ENCODE measurements at regions not wholly inside any gene's neighbourhood (a gene's known extent, or its start where the extent isn't known, plus 50 kb on each side); places are given as distances from the start of the nearest gene placed in this dataset.

DNA sequence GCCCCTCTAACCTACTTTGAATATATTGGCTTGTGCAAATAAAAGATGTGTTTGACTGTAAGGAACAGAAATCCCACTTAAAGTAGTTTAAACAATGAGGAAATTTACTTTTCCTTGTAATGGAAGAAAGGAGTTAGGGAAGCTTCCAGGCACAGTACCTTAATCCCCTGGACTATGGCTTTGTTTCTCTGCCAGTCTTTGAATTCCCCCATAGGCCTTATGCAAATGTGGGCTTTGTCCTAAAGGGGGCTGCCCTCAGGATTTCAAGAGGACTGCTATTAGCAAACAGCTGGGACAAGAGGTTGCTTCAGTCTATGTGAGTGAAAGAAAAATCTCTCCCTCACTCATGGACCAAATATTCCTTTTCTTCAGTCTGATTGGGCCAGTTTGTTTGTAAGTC is 255.1 kb upstream of the THSD7B start:
- Histone ChIP-seq H3K27me3 (ENCODE audit: low read length) (no peaks in the 10 kb centered on the region), H3K4me2 (ENCODE audit: low read depth, low read length, poor library complexity, severe bottlenecking) (no peak overlapping the region), H3K9ac (ENCODE audit: low read length) (no peak overlapping the region), H3K79me2 (ENCODE audit: low read length) (no peaks in the 10 kb centered on the region), H3K9me3 (ENCODE audit: low read length) (no peaks in the 10 kb centered on the region), H4K20me1 (ENCODE audit: insufficient read depth, low read depth, low read length) (no peaks in the 10 kb centered on the region), H3K36me3 (ENCODE audit: insufficient read depth, low read length) (no peaks in the 10 kb centered on the region), H2AFZ (ENCODE audit: low read length) (no peak overlapping the region), H3K9me2 (replicated peaks; ENCODE audit: insufficient read depth, low read length) (no peaks in the 10 kb centered on the region), H3K4me3 (ENCODE audit: low read length) (no peak overlapping the region), H3K4me1 (ENCODE audit: low read length) (no peaks in the 10 kb centered on the region), H3K27ac (ENCODE audit: low read length) (no peak overlapping the region)
- DNase-seq: no peak

DNA sequence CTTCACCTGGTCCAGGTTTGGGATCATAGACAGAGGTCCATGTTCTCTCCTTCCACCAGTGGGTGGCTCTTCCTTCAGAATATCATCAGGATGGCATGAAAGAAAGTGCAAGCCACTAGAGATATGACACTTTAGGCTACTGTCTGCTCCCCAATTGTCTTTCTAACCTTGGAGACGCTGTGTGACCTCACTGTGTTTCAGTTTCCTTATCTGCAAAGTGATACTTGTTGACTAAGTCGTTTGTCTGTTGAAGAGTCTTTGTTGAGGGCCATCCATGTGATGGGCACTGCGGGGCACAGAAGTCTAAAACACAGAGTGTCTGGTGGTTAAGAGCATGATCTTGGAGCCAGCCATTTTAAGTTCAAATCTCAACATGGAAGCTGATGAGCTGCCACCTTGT is 259.9 kb upstream of the THSD7B start:
- H4K20me1 ChIP-seq (ENCODE audit: insufficient read depth, low read depth, low read length): no peaks in the 10 kb centered on the region
- H3K27me3 ChIP-seq (ENCODE audit: low read length): no peaks in the 10 kb centered on the region
- no peak overlapping the region for H2AFZ ChIP-seq (ENCODE audit: low read length)
- no peaks in the 10 kb centered on the region for H3K4me1 ChIP-seq (ENCODE audit: low read length)
- no peak overlapping the region for H3K4me2 ChIP-seq (ENCODE audit: low read depth, low read length, poor library complexity, severe bottlenecking)
- H3K9ac ChIP-seq (ENCODE audit: low read length): no peak overlapping the region
- no peak overlapping the region for H3K27ac ChIP-seq (ENCODE audit: low read length)
- H3K79me2 ChIP-seq (ENCODE audit: low read length): no peaks in the 10 kb centered on the region
- no peaks in the 10 kb centered on the region for H3K9me3 ChIP-seq (ENCODE audit: low read length)
- no peaks in the 10 kb centered on the region for H3K36me3 ChIP-seq (ENCODE audit: insufficient read depth, low read length)
- no peak overlapping the region for H3K4me3 ChIP-seq (ENCODE audit: low read length)
- no peaks in the 10 kb centered on the region for H3K9me2 ChIP-seq (replicated peaks; ENCODE audit: insufficient read depth, low read length)
- DNase-seq: no peak

DNA sequence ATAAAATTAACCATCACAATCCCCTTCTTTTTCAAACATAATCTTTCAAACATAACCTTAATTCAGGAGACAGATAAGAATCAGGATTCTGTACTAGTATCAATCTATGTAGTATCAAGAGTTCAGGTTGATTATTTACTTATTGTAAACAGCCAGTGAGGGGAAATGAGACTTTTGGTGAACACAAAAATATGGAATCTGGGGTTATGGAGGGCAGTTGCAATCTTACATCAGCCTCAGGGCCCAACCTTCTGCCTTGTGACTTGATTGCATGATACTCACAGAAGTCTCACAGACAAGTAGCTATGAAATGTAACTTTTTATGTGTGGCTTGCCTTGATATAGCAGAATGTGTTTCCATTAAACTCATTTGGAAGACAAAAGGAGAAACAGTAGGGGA is 262.7 kb upstream of the THSD7B start:
- Histone ChIP-seq H3K27ac (ENCODE audit: low read length) (no peak overlapping the region), H3K79me2 (ENCODE audit: low read length) (no peaks in the 10 kb centered on the region), H3K27me3 (ENCODE audit: low read length) (no peaks in the 10 kb centered on the region), H3K4me2 (ENCODE audit: low read depth, low read length, poor library complexity, severe bottlenecking) (no peak overlapping the region), H3K9me2 (replicated peaks; ENCODE audit: insufficient read depth, low read length) (no peaks in the 10 kb centered on the region), H3K36me3 (ENCODE audit: insufficient read depth, low read length) (no peaks in the 10 kb centered on the region), H4K20me1 (ENCODE audit: insufficient read depth, low read depth, low read length) (no peaks in the 10 kb centered on the region), H3K4me1 (ENCODE audit: low read length) (no peaks in the 10 kb centered on the region), H3K9ac (ENCODE audit: low read length) (no peak overlapping the region), H3K4me3 (ENCODE audit: low read length) (no peak overlapping the region), H3K9me3 (ENCODE audit: low read length) (no peaks in the 10 kb centered on the region), H2AFZ (ENCODE audit: low read length) (no peak overlapping the region)
- no peak for DNase-seq

DNA sequence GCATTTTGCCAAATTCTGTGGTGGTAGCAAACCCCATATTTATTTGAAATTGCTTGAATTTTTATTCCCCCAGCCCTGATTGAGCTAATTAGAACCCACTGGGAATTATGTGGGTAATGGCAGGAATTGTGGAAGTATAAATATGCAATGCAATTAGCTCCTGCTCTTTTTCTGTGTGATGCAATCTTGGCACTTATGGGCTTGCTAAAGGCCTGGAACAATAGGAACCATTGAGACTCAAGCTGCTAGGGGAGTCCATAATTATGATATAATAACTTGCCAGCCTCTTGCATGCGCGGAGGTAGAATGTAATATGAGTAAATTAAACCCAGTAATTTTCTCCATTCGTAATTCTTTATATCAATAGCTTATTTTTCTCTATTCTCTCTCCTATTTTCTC is 267.6 kb upstream of the THSD7B start:
- no peaks in the 10 kb centered on the region for H3K79me2 ChIP-seq (ENCODE audit: low read length)
- H3K9me2 ChIP-seq (replicated peaks; ENCODE audit: insufficient read depth, low read length): no peaks in the 10 kb centered on the region
- no peaks in the 10 kb centered on the region for H3K27me3 ChIP-seq (ENCODE audit: low read length)
- no peaks in the 10 kb centered on the region for H3K36me3 ChIP-seq (ENCODE audit: insufficient read depth, low read length)
- no peaks in the 10 kb centered on the region for H4K20me1 ChIP-seq (ENCODE audit: insufficient read depth, low read depth, low read length)
- no peak overlapping the region for H3K4me3 ChIP-seq (ENCODE audit: low read length)
- no peak for DNase-seq
- no peak overlapping the region for H3K4me2 ChIP-seq (ENCODE audit: low read depth, low read length, poor library complexity, severe bottlenecking)
- no peaks in the 10 kb centered on the region for H3K4me1 ChIP-seq (ENCODE audit: low read length)
- H2AFZ ChIP-seq (ENCODE audit: low read length): no peak overlapping the region
- no peak overlapping the region for H3K27ac ChIP-seq (ENCODE audit: low read length)
- H3K9ac ChIP-seq (ENCODE audit: low read length): no peak overlapping the region
- H3K9me3 ChIP-seq (ENCODE audit: low read length): no peaks in the 10 kb centered on the region

DNA sequence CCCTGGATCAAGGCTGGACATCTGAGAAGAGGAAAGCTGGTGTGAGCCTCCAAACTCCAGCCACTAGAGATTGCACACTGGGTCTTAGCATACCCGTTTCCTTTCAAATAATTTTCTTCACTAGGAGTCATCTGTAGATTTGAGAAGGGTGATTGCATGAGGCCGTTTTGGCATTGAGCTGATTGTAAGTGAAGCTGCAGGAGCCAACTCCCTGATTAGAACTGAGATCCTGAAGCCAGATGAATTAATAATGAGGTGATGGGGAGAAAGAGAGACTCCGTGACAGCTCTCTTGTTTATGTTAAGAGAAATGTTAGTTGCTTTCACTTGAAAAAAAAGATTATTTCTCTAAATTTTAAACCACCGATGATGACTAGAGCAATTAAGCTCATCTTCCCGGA is 268.4 kb upstream of the THSD7B start:
- Histone ChIP-seq H3K9ac (ENCODE audit: low read length) (no peak overlapping the region), H2AFZ (ENCODE audit: low read length) (no peak overlapping the region), H3K9me3 (ENCODE audit: low read length) (no peaks in the 10 kb centered on the region), H3K9me2 (replicated peaks; ENCODE audit: insufficient read depth, low read length) (no peaks in the 10 kb centered on the region), H4K20me1 (ENCODE audit: insufficient read depth, low read depth, low read length) (no peaks in the 10 kb centered on the region), H3K36me3 (ENCODE audit: insufficient read depth, low read length) (no peaks in the 10 kb centered on the region), H3K27me3 (ENCODE audit: low read length) (no peaks in the 10 kb centered on the region), H3K4me1 (ENCODE audit: low read length) (no peaks in the 10 kb centered on the region), H3K4me2 (ENCODE audit: low read depth, low read length, poor library complexity, severe bottlenecking) (no peak overlapping the region), H3K27ac (ENCODE audit: low read length) (no peak overlapping the region), H3K4me3 (ENCODE audit: low read length) (no peak overlapping the region), H3K79me2 (ENCODE audit: low read length) (no peaks in the 10 kb centered on the region)
- DNase-seq: no peak

DNA sequence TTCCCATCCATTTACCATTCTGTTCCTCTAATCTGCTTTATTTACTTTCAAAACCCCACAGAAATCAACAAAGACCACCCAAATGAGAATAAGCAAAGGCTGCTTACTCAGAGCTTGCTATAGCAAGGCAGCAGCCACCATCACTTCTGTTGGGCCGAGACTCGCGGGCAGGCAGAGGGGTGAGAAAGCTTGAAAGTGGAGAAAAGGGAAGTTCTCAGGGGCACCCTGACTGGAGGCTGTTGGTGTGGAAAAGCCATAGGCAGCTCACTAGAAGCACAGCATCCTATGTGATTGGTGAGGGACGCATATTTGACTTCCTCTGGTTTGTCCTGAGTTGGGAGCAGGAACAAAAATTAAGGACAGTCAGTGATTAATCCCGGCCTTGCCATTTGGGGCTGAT is 269.7 kb upstream of the THSD7B start:
- no peak overlapping the region for H3K27ac ChIP-seq (ENCODE audit: low read length)
- DNase-seq: peak; percentile 61

DNA sequence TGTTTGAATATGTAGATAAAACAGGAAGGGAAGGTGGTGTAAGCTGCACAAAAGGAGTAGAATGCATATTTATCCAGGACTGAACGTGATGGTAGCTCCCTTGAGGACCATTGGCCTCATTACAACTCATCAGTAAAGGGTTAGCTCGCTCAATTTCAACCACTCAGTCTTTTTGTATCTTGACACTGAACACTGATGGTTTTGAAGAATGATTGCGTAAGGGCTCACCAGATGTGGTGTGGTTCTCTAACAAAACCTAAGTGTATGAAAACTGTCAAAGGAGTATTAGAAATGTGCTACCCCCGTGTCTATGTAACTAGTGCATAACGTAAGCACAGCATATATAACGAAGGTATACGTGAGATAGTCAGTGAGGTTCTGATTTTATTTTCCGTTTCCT is 272.4 kb upstream of the THSD7B start:
- no peak overlapping the region for H3K4me3 ChIP-seq (ENCODE audit: low read length)
- no peaks in the 10 kb centered on the region for H3K9me3 ChIP-seq (ENCODE audit: low read length)
- H3K27me3 ChIP-seq (ENCODE audit: low read length): no peaks in the 10 kb centered on the region
- no peak overlapping the region for H3K9ac ChIP-seq (ENCODE audit: low read length)
- no peak overlapping the region for H3K27ac ChIP-seq (ENCODE audit: low read length)
- no peaks in the 10 kb centered on the region for H3K4me1 ChIP-seq (ENCODE audit: low read length)
- no peaks in the 10 kb centered on the region for H3K79me2 ChIP-seq (ENCODE audit: low read length)
- no peaks in the 10 kb centered on the region for H3K36me3 ChIP-seq (ENCODE audit: insufficient read depth, low read length)
- H4K20me1 ChIP-seq (ENCODE audit: insufficient read depth, low read depth, low read length): no peaks in the 10 kb centered on the region
- no peak overlapping the region for H2AFZ ChIP-seq (ENCODE audit: low read length)
- no peaks in the 10 kb centered on the region for H3K9me2 ChIP-seq (replicated peaks; ENCODE audit: insufficient read depth, low read length)
- DNase-seq: no peak
- H3K4me2 ChIP-seq (ENCODE audit: low read depth, low read length, poor library complexity, severe bottlenecking): no peak overlapping the region

More for the DNA sequence above, 269.7 kb upstream of the THSD7B start:
- Histone ChIP-seq H3K9me3 (ENCODE audit: low read length) (no peaks in the 10 kb centered on the region), H3K9ac (ENCODE audit: low read length) (no peak overlapping the region), H3K9me2 (replicated peaks; ENCODE audit: insufficient read depth, low read length) (no peaks in the 10 kb centered on the region), H3K27me3 (ENCODE audit: low read length) (no peaks in the 10 kb centered on the region), H3K36me3 (ENCODE audit: insufficient read depth, low read length) (no peaks in the 10 kb centered on the region), H3K79me2 (ENCODE audit: low read length) (no peaks in the 10 kb centered on the region), H2AFZ (ENCODE audit: low read length) (no peak overlapping the region), H4K20me1 (ENCODE audit: insufficient read depth, low read depth, low read length) (no peaks in the 10 kb centered on the region), H3K4me1 (ENCODE audit: low read length) (no peaks in the 10 kb centered on the region), H3K4me3 (ENCODE audit: low read length) (no peak overlapping the region), H3K4me2 (ENCODE audit: low read depth, low read length, poor library complexity, severe bottlenecking) (no peak overlapping the region)

DNA sequence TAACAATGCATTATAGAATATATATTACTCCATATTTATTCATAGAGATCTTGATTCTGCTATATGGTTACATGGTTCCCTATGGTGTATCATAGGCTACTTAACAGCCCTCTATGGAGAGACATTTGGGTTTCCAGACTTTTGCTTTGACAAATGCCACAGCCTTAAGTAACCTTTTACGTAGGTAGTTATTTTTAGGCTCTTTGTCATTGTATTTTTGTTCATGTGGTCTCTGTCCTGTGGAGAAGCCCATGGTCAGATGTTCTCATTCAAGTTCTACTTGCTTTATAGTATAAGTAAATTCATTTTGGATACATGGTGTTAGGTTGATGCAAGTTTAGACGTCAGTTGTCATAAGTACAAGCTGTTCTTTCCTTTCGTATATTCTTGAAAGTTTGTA is 275.2 kb upstream of the THSD7B start:
- Histone ChIP-seq H3K27ac (ENCODE audit: low read length) (no peak overlapping the region), H3K9me3 (ENCODE audit: low read length) (no peaks in the 10 kb centered on the region), H4K20me1 (ENCODE audit: insufficient read depth, low read depth, low read length) (no peaks in the 10 kb centered on the region), H2AFZ (ENCODE audit: low read length) (no peak overlapping the region), H3K36me3 (ENCODE audit: insufficient read depth, low read length) (no peaks in the 10 kb centered on the region), H3K4me3 (ENCODE audit: low read length) (no peak overlapping the region), H3K4me1 (ENCODE audit: low read length) (no peaks in the 10 kb centered on the region), H3K4me2 (ENCODE audit: low read depth, low read length, poor library complexity, severe bottlenecking) (no peak overlapping the region), H3K9me2 (replicated peaks; ENCODE audit: insufficient read depth, low read length) (no peaks in the 10 kb centered on the region), H3K27me3 (ENCODE audit: low read length) (no peaks in the 10 kb centered on the region), H3K79me2 (ENCODE audit: low read length) (no peaks in the 10 kb centered on the region), H3K9ac (ENCODE audit: low read length) (no peak overlapping the region)
- no peak for DNase-seq

DNA sequence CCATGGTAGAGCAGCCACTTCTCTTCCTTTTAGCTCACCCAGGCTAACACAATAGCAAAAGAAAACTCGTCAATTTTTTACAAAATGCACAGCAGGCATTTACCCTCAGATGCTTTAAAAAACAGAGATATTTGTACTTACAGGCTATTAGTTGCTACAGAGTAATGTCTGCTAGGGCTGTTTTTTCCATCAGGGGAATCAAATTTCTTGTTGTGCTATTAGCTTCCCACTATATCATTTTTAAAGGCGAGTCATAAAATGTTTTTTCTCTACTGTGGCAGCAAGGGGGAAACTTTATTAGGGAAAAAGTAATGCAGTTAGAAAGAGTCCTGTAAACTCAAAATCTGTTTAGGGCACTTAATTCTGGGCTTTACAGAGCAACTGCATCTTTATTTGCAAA is 277.9 kb upstream of the THSD7B start:
- H3K27me3 ChIP-seq (ENCODE audit: low read length): no peaks in the 10 kb centered on the region
- H3K4me2 ChIP-seq (ENCODE audit: low read depth, low read length, poor library complexity, severe bottlenecking): no peak overlapping the region
- H3K27ac ChIP-seq (ENCODE audit: low read length): no peak overlapping the region
- no peak overlapping the region for H3K4me3 ChIP-seq (ENCODE audit: low read length)
- H2AFZ ChIP-seq (ENCODE audit: low read length): no peak overlapping the region
- no peaks in the 10 kb centered on the region for H3K9me3 ChIP-seq (ENCODE audit: low read length)
- no peaks in the 10 kb centered on the region for H3K4me1 ChIP-seq (ENCODE audit: low read length)
- DNase-seq: no peak
- no peaks in the 10 kb centered on the region for H3K9me2 ChIP-seq (replicated peaks; ENCODE audit: insufficient read depth, low read length)
- H3K9ac ChIP-seq (ENCODE audit: low read length): no peak overlapping the region
- H3K79me2 ChIP-seq (ENCODE audit: low read length): no peaks in the 10 kb centered on the region
- H4K20me1 ChIP-seq (ENCODE audit: insufficient read depth, low read depth, low read length): no peaks in the 10 kb centered on the region
- no peaks in the 10 kb centered on the region for H3K36me3 ChIP-seq (ENCODE audit: insufficient read depth, low read length)
